ENCODE measurements at regions not wholly inside any gene's neighbourhood (a gene's known extent, or its start where the extent isn't known, plus 50 kb on each side); places are given as distances from the start of the nearest gene placed in this dataset.

GRCh38 chr14:86086962-86087361, 557.0 kb downstream of the FLRT2 start:
- TF ChIP-seq CTCF (IDR thresholded peaks at IDR 0.05; ENCODE audit: extremely low read depth in 1 of 2, insufficient read depth in 1 of 2, low read depth in 1 of 2, low read length in 2 of 2) (no peak), POLR2AphosphoS5 (IDR thresholded peaks at IDR 0.05; ENCODE audit: insufficient read depth, low read depth, low read length) (no peak), POLR2A (IDR thresholded peaks at IDR 0.05; ENCODE audit: low read depth, low read length) (no peak), MAX (IDR thresholded peaks at IDR 0.05; ENCODE audit: insufficient read depth, insufficient read length) (no peak), EZH2 (IDR thresholded peaks at IDR 0.05; ENCODE audit: borderline replicate concordance, low read depth, low read length, severe bottlenecking) (no peak), MYC (IDR thresholded peaks at IDR 0.05; ENCODE audit: low read depth, low read length) (no peak)
